Mesothelial cell of epicardium (in vitro differentiated cells): ENCODE measurements at regions not wholly inside any gene's neighbourhood (a gene's known extent, or its start where the extent isn't known, plus 50 kb on each side); places are given as distances from the start of the nearest gene placed in this dataset.

Source experiments
- DNase-seq, 2 experiments: peaks; one replicate each; pipeline ENCODE4 v3.0.0; 2021; ENCODE audit warnings: low spot score in 2 of 2; ENCODE audit not compliant: unreplicated experiment in 2 of 2
- H3K27ac Mint-ChIP-seq: 2 replicates; pipeline ENCODE4 v1.8.0; 2021; ENCODE audit warnings: mixed read lengths
- H3K27me3 Mint-ChIP-seq: 2 replicates; pipeline ENCODE4 v1.8.0; 2021; ENCODE audit warnings: low read depth, mixed read lengths
- H3K36me3 Mint-ChIP-seq: 2 replicates; pipeline ENCODE4 v1.8.0; 2021; ENCODE audit warnings: mixed read lengths
- H3K4me1 Mint-ChIP-seq: 2 replicates; pipeline ENCODE4 v1.8.0; 2021; ENCODE audit warnings: mixed read lengths
- H3K4me3 Mint-ChIP-seq: 2 replicates; pipeline ENCODE4 v1.8.0; 2021; ENCODE audit warnings: mild to moderate bottlenecking, moderate library complexity, mixed read lengths
- H3K9me3 Mint-ChIP-seq: 2 replicates; pipeline ENCODE4 v1.8.0; 2021; ENCODE audit warnings: mixed read lengths
- TF ChIP-seq, protein P1 (sequence below): fragments of 200-600 bp; sonication (generic); IDR thresholded peaks from one replicate; pipeline ENCODE4 v1.5.0; 2021; ENCODE audit warnings: antibody characterized with exemption; ENCODE audit not compliant: unreplicated experiment

DNA sequence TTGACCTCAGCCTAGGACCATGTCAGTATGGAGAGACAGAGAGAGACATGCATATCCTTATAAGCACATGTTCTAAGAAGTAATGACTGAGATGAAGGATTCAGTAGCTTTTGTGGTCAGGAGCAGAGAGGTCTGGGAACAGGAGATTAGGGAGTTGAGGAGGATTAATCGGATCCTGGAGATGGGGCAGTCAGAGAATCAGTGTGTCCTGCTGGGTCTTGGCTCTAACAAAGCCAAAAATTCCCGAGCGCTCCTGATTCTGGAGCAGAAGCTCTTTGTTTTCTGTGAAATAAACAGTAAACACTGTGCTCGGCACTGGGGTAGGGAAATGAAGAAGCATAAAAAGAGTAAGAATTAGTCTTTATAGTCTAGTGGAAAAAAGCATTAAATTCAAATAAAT, 520.0 kb upstream of the CLINT1 start:
- H3K9me3 Mint-ChIP-seq, result peaks cover 7% of the 10 kb centered on the region
- H3K27ac Mint-ChIP-seq, result no peak overlapping the region
- no peaks in the 10 kb centered on the region for H3K36me3 Mint-ChIP-seq
- DNase-seq, result no peak
- peaks cover 1% of the 10 kb centered on the region for H3K27me3 Mint-ChIP-seq
- TF ChIP-seq, protein P1, sequence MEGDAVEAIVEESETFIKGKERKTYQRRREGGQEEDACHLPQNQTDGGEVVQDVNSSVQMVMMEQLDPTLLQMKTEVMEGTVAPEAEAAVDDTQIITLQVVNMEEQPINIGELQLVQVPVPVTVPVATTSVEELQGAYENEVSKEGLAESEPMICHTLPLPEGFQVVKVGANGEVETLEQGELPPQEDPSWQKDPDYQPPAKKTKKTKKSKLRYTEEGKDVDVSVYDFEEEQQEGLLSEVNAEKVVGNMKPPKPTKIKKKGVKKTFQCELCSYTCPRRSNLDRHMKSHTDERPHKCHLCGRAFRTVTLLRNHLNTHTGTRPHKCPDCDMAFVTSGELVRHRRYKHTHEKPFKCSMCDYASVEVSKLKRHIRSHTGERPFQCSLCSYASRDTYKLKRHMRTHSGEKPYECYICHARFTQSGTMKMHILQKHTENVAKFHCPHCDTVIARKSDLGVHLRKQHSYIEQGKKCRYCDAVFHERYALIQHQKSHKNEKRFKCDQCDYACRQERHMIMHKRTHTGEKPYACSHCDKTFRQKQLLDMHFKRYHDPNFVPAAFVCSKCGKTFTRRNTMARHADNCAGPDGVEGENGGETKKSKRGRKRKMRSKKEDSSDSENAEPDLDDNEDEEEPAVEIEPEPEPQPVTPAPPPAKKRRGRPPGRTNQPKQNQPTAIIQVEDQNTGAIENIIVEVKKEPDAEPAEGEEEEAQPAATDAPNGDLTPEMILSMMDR, result no peak
- no peak overlapping the region for H3K4me3 Mint-ChIP-seq
- H3K4me1 Mint-ChIP-seq, result peaks cover 5% of the 10 kb centered on the region

GRCh38 chr5:158376679-158377078, 517.7 kb upstream of the CLINT1 start:
- TF ChIP-seq, protein P1, result no peak
- Mint-ChIP-seq H3K4me1 (peaks cover 2% of the 10 kb centered on the region), H3K27ac (no peak overlapping the region), H3K27me3 (peaks cover 4% of the 10 kb centered on the region), H3K4me3 (no peak overlapping the region), H3K9me3 (peaks cover 7% of the 10 kb centered on the region), H3K36me3 (no peaks in the 10 kb centered on the region)
- DNase-seq, result no peak

- TF ChIP-seq, protein P1, result no peak
- no peak for DNase-seq
- peaks cover 4% of the 10 kb centered on the region for H3K27me3 Mint-ChIP-seq
- H3K4me1 Mint-ChIP-seq, result no peaks in the 10 kb centered on the region
- no peak overlapping the region for H3K27ac Mint-ChIP-seq
- H3K4me3 Mint-ChIP-seq, result no peak overlapping the region
- no peaks in the 10 kb centered on the region for H3K36me3 Mint-ChIP-seq
- peaks cover 7% of the 10 kb centered on the region for H3K9me3 Mint-ChIP-seq
Observed at GRCh38 chr5:158375531-158375930, 516.6 kb upstream of the CLINT1 start.

- no peak overlapping the region for H3K27ac Mint-ChIP-seq
- TF ChIP-seq, protein P1, result no peak
Observed at GRCh38 chr5:158373608-158374395, 514.9 kb upstream of the CLINT1 start.

GRCh38 chr5:158369241-158369640, 510.3 kb upstream of the CLINT1 start:
- H3K27ac Mint-ChIP-seq, result no peak overlapping the region
- no peak for DNase-seq
- TF ChIP-seq, protein P1, result no peak
- H3K9me3 Mint-ChIP-seq, result no peaks in the 10 kb centered on the region
- H3K36me3 Mint-ChIP-seq, result no peaks in the 10 kb centered on the region
- peaks cover 8% of the 10 kb centered on the region for H3K4me1 Mint-ChIP-seq
- no peak overlapping the region for H3K4me3 Mint-ChIP-seq
- peaks cover 3% of the 10 kb centered on the region for H3K27me3 Mint-ChIP-seq

More at GRCh38 chr5:158373608-158374395, 514.9 kb upstream of the CLINT1 start:
- Mint-ChIP-seq H3K9me3 (peaks cover 7% of the 10 kb centered on the region), H3K36me3 (no peaks in the 10 kb centered on the region), H3K27me3 (peaks cover 4% of the 10 kb centered on the region), H3K4me1 (no peaks in the 10 kb centered on the region), H3K4me3 (no peak overlapping the region)
- DNase-seq, result no peak

GRCh38 chr5:158368686-158369085, 509.7 kb upstream of the CLINT1 start:
- H3K4me1 Mint-ChIP-seq, result peaks cover 8% of the 10 kb centered on the region
- H3K36me3 Mint-ChIP-seq, result no peaks in the 10 kb centered on the region
- no peak overlapping the region for H3K27ac Mint-ChIP-seq
- H3K9me3 Mint-ChIP-seq, result no peaks in the 10 kb centered on the region
- no peak for DNase-seq
- peaks cover 3% of the 10 kb centered on the region for H3K27me3 Mint-ChIP-seq
- TF ChIP-seq, protein P1, result no peak
- H3K4me3 Mint-ChIP-seq, result no peak overlapping the region
